Immature natural killer cell (primary cell): ENCODE measurements at regions not wholly inside any gene's neighbourhood (a gene's known extent, or its start where the extent isn't known, plus 50 kb on each side); places are given as distances from the start of the nearest gene placed in this dataset.

Experiments used
- DNase-seq, 3 donors: peaks; one replicate each; pipeline ENCODE4 v3.0.0; 2022; ENCODE audit warnings: mixed read lengths in 1 of 3
- H3K27ac Mint-ChIP-seq, 6 donors: one replicate each; pipeline ENCODE4 v1.8.0; 2020; ENCODE audit warnings: mixed read lengths in 6 of 6, mild to moderate bottlenecking in 5 of 6, inconsistent platforms in 4 of 6, moderate library complexity in 3 of 6
- H3K27me3 Mint-ChIP-seq, 3 donors: one replicate each; pipeline ENCODE4 v1.8.0; 2020 to 2021; ENCODE audit warnings: low read depth in 3 of 3, mild to moderate bottlenecking in 3 of 3, mixed read lengths in 3 of 3, moderate library complexity in 3 of 3, inconsistent platforms in 1 of 3
- H3K36me3 Mint-ChIP-seq, 3 donors: one replicate each; pipeline ENCODE4 v1.8.0; 2020; ENCODE audit warnings: mixed read lengths in 3 of 3, inconsistent platforms in 2 of 3, mild to moderate bottlenecking in 2 of 3
- H3K4me1 Mint-ChIP-seq, 2 donors: one replicate each; pipeline ENCODE4 v1.8.0; 2020; ENCODE audit warnings: inconsistent platforms in 2 of 2, mild to moderate bottlenecking in 2 of 2, mixed read lengths in 2 of 2, moderate library complexity in 1 of 2
- H3K4me3 Mint-ChIP-seq, 5 donors: one replicate each; pipeline ENCODE4 v1.8.0; 2020; ENCODE audit warnings: mild to moderate bottlenecking in 5 of 5, mixed read lengths in 5 of 5, inconsistent platforms in 3 of 5, moderate library complexity in 3 of 5
- H3K9me3 Mint-ChIP-seq, 6 donors: one replicate each; pipeline ENCODE4 v1.8.0; 2020; ENCODE audit warnings: mild to moderate bottlenecking in 6 of 6, mixed read lengths in 6 of 6, inconsistent platforms in 4 of 6, moderate library complexity in 3 of 6

DNA sequence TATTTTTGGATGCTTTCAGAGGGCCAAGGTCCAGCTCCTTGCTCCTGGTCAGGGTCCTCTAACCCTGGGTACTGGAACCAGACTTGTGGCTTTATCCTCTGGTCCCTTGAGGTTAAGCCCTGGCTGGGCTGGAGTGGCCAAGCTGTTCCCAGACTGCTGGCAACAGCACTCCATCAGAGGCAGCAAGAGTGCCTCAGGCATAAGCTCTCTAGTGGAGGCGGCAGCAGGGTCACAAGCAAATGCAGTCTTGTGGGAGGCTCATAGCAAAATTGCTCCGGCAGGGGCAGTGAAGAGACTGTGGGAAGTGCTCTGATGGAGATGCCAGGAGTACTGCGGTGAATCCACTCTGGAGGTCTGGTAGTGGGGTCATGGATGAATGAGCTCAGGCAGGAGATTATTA lies 128.9 kb upstream of the OTOS start:
- Mint-ChIP-seq H3K4me3 (no peak overlapping the region), H3K27ac (no peak overlapping the region), H3K9me3 (peaks cover 3 to 17% (median 9%) of the 10 kb centered on the region in 6 donors), H3K4me1 (no peaks in the 10 kb centered on the region), H3K27me3 (peaks cover 8 to 11% (median 8%) of the 10 kb centered on the region in 3 donors), H3K36me3 (no peaks in the 10 kb centered on the region)
- no peak for DNase-seq

- Mint-ChIP-seq H3K27ac (no peak overlapping the region), H3K4me1 (no peaks in the 10 kb centered on the region), H3K9me3 (peaks cover 3 to 17% (median 9%) of the 10 kb centered on the region in 6 donors), H3K27me3 (peaks cover 8 to 11% (median 9%) of the 10 kb centered on the region in 3 donors), H3K4me3 (no peak overlapping the region), H3K36me3 (no peaks in the 10 kb centered on the region)
- no peak for DNase-seq
These were observed 129.4 kb upstream of the OTOS start for GRCh38 chr2:240269886-240270285.

DNA sequence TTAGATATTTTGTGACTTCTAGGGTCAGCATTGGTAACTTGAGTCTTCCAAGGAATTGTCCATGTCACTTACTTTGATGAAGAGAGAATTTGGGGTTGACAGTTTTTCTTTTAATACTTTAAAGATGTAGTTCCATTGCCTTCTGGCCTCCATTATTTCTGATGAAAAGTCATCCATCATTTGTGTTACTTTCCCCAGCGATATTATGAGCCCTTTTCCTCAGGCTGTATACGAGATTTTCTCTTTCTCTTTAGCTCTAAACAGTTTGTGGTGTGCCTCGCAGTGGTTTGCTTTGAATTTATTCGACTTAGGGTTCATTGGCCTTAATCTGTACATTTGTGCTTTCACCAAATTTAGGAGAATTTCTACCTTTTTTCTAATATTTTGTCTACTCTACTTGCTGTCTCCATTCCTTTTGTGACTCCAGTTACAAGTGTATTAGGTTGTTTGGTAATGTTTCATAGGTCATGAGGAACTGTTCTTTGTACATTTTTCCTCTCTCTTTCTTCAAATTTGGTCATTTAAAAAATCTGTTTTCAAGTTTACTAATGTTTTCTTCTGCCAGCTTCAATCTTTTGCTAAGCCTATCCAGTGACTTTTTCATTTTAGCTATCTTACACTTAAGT lies 131.4 kb upstream of the OTOS start:
- no peak overlapping the region for H3K4me3 Mint-ChIP-seq
- peaks cover 5 to 10% (median 8%) of the 10 kb centered on the region in 3 donors for H3K27me3 Mint-ChIP-seq
- no peaks in the 10 kb centered on the region for H3K36me3 Mint-ChIP-seq
- no peak for DNase-seq
- peaks cover 3 to 17% (median 9%) of the 10 kb centered on the region in 6 donors for H3K9me3 Mint-ChIP-seq
- no peak overlapping the region for H3K27ac Mint-ChIP-seq
- H3K4me1 Mint-ChIP-seq, result no peaks in the 10 kb centered on the region

DNA sequence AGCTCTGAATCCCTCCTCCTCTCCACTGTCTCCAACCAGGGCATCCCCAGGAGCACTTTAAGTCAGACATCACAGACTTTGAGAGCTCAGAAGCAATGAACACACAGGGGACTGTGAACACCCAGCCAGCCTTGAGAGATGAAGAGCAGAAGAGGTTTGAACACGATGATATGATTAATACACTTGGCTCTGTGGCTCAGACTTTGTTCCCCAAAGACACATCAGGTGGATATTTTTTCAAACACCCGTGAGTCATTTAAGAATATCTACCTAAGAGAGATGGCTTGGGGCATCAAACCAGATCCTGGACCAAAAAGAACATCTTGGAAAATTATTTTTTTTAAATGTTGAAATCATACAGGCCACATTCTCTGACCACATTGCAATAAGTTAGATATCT lies 134.9 kb upstream of the OTOS start:
- H3K4me1 Mint-ChIP-seq, result no peaks in the 10 kb centered on the region
- H3K27me3 Mint-ChIP-seq, result peaks cover 2 to 8% (median 8%) of the 10 kb centered on the region in 3 donors
- no peaks in the 10 kb centered on the region for H3K36me3 Mint-ChIP-seq
- no peak overlapping the region for H3K4me3 Mint-ChIP-seq
- no peak overlapping the region for H3K27ac Mint-ChIP-seq
- DNase-seq, result no peak
- peaks cover 3 to 17% (median 9%) of the 10 kb centered on the region in 6 donors for H3K9me3 Mint-ChIP-seq

DNA sequence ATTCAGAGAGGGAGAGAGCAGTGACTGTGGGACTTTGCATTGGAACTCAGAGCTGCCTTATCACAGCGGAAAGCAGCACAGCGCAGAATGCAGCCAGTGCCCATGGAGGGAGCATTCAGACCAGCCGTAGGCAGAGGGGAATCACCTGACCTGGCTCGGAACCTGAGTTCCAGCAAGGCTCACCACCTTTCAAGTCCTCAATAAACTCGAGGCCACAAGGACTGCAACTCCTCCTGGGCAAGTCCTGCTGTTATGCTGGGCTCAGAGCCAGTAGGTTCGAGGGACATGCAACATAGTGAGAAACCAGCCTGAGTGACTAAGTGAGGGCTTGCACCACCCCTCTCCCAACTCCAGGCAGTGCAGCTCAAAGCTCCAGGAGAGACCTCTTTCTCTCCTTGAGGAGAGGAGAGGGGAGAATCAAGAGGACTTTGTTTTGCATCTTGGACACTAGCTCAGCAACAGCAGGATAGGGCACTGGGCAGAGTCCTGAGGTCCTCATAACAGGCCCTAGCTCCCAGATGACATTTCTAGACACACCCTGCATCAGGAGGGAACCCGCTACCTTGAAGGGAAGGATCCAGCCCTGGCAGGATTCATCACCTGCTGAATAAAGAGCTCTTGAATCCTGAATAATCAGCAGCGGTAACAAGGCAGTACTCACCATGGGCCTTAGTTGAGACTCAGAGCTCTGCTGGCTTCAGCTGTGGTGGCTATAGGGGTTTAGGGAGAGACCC lies 136.8 kb upstream of the OTOS start:
- H3K9me3 Mint-ChIP-seq, result peaks cover 2 to 8% (median 5%) of the 10 kb centered on the region in 6 donors
- H3K36me3 Mint-ChIP-seq, result no peaks in the 10 kb centered on the region
- no peak overlapping the region for H3K4me3 Mint-ChIP-seq
- no peaks in the 10 kb centered on the region for H3K4me1 Mint-ChIP-seq
- H3K27me3 Mint-ChIP-seq, result peaks cover 3 to 11% (median 6%) of the 10 kb centered on the region in 3 donors
- no peak overlapping the region for H3K27ac Mint-ChIP-seq
- no peak for DNase-seq

DNA sequence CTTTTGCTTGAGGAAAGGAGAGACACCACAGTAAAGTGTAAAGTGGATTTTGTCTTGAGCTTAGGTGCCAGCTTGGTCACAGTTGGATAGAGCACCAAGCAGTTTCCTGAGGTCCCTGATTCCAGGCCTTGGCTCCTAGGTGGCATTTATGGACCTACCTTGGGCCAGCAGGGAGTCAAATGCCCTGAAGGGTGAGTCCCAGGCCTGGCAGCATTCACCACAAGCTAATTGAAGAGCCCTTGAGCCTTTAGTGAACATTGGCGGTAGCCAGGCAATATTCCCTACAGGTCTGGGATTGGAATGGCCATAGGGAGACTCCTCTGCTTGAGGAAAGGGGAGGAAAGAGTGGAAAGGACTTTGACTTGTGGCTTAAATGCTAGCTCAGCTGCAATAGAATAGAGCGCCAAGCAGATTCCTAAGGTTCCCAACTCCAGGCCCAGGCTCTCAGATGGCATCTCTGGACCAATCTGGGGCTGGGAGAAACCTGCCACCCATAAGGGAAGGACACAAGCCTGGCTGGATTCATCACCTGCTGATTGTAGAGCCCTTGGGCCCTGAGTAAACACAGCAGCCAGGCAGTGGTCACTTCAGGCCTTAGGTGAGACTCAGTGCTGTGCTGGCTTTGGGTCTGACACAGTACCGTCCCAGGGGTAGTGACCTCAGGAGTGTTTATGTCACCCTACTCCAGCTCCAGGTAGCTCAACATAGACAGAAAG lies 137.5 kb upstream of the OTOS start:
- no peak overlapping the region for H3K27ac Mint-ChIP-seq
- no peak for DNase-seq
- H3K4me1 Mint-ChIP-seq, result no peaks in the 10 kb centered on the region
- H3K36me3 Mint-ChIP-seq, result no peaks in the 10 kb centered on the region
- no peak overlapping the region for H3K4me3 Mint-ChIP-seq
- peaks cover 0 to 5% (median 2%) of the 10 kb centered on the region in 6 donors for H3K9me3 Mint-ChIP-seq
- peaks cover 2 to 13% (median 6%) of the 10 kb centered on the region in 3 donors for H3K27me3 Mint-ChIP-seq

DNA sequence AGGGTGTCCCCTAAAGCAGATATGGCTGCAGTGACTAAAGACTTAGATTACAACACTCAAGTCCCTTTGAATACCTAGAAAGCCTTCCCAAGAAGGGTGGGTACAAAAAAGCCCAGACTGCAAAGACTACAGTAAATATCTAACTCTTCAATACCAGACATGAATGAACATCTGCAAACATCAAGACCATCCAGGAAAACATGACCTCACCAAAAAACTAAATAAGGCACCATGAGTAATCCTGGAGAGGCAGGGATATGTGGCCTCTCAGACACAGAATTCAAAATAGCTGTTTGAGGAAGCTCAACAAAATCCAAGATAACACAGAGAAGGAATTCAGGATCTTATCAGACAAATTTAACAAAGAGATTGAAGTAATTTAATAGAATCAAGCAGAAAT lies 138.2 kb upstream of the OTOS start:
- Mint-ChIP-seq H3K4me3 (no peak overlapping the region), H3K4me1 (no peaks in the 10 kb centered on the region), H3K9me3 (peaks cover 0 to 5% (median 0%) of the 10 kb centered on the region in 6 donors), H3K27me3 (peaks cover 2 to 13% (median 6%) of the 10 kb centered on the region in 3 donors), H3K36me3 (no peaks in the 10 kb centered on the region), H3K27ac (no peak overlapping the region)
- DNase-seq, result no peak

GRCh38 chr2:240280621-240281020 lies 140.2 kb upstream of the OTOS start:
- peaks cover 0 to 5% (median 0%) of the 10 kb centered on the region in 6 donors for H3K9me3 Mint-ChIP-seq
- no peak overlapping the region for H3K27ac Mint-ChIP-seq
- H3K36me3 Mint-ChIP-seq, result no peaks in the 10 kb centered on the region
- no peaks in the 10 kb centered on the region for H3K4me1 Mint-ChIP-seq
- H3K27me3 Mint-ChIP-seq, result peaks cover 2 to 13% (median 5%) of the 10 kb centered on the region in 3 donors
- H3K4me3 Mint-ChIP-seq, result no peak overlapping the region
- no peak for DNase-seq

DNA sequence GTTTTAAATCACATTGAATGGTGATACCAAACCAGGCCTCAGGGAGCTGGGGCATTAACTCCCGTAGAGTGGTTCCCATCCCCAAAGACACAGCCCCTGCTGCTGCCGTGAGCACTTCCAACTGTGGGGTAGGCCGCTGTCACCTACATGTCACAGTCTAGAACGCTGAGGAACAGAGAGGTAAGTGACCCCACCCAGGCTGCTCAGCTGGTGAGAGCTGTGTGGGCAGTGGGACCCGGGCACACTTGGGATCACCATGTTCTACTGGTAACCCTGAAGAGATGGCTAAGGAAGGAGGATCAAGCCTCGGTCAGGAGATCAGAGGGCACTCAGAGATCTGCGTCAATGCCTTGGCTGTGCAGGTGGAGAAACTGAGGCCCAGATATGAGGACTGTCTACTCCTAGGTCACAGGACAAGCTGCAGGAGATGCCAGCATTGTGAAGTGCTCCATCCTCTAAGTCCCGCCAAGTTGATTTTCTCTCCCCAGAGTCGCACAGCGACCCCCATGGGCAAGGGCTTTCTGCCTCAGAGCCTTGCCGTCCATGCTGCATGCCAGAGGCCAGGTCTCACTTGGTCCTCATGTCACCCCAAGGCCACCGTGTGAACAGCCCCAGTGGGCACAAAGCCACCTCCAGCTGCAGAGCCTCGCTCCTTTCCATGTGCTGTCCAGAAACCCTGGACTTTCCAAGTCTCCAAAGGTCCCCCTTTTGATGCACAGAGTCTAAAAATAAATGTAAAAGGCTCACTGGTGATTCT lies 144.2 kb upstream of the OTOS start:
- no peaks in the 10 kb centered on the region for H3K36me3 Mint-ChIP-seq
- no peak overlapping the region for H3K27ac Mint-ChIP-seq
- peaks cover 0 to 15% (median 5%) of the 10 kb centered on the region in 3 donors for H3K27me3 Mint-ChIP-seq
- H3K9me3 Mint-ChIP-seq, result peaks cover 0 to 5% (median 0%) of the 10 kb centered on the region in 6 donors
- DNase-seq, result no peak
- H3K4me1 Mint-ChIP-seq, result no peaks in the 10 kb centered on the region
- no peak overlapping the region for H3K4me3 Mint-ChIP-seq

DNA sequence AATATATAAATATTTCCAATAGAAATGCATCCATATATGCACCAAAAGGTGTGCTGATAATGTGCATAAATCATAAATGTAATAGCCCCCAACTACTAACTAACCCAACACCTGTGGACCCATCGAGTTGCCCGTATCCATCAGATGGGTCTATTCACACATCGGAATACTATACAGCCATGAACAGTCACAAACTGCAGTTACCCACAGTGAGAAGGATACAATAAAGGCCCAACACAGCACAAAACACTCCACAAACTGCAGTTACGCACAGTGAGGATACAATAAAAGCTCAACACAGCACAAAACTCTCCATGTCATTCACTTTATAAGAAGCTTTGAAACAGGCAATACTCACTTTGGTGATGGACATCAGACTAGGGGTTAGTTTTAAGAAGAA lies 145.3 kb upstream of the OTOS start:
- DNase-seq, result no peak
- no peaks in the 10 kb centered on the region for H3K36me3 Mint-ChIP-seq
- no peak overlapping the region for H3K27ac Mint-ChIP-seq
- peaks cover 0 to 12% (median under 1%) of the 10 kb centered on the region in 3 donors for H3K27me3 Mint-ChIP-seq
- no peaks in the 10 kb centered on the region for H3K4me1 Mint-ChIP-seq
- peaks cover 0 to 5% (median 0%) of the 10 kb centered on the region in 6 donors for H3K9me3 Mint-ChIP-seq
- no peak overlapping the region for H3K4me3 Mint-ChIP-seq

DNA sequence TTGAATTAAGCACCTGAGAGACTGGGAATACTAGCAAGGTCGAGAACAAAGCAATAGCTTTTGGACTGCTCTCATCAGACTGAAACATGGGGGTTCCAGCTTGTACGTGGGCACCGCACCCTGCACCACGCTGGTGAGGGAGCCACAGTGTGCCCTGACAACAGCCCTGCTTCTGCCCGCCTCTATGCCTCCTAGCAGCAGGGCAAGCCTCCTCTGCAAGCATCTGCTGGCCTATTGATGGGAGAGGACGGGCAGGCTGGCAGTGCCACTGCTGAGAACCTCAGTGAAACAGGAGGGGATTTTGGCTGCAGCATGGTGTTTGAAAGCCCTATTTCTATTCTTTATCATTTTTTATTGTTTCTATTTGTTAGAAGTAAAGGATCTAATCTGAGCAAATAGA lies 146.1 kb upstream of the OTOS start:
- Mint-ChIP-seq H3K9me3 (peaks cover 0 to 5% (median 0%) of the 10 kb centered on the region in 6 donors), H3K27me3 (peaks cover 0 to 11% (median 0%) of the 10 kb centered on the region in 3 donors), H3K4me3 (no peak overlapping the region), H3K27ac (no peak overlapping the region), H3K4me1 (no peaks in the 10 kb centered on the region), H3K36me3 (no peaks in the 10 kb centered on the region)
- DNase-seq, result no peak

GRCh38 chr2:240287011-240287410 lies 146.6 kb upstream of the OTOS start:
- Mint-ChIP-seq H3K36me3 (no peaks in the 10 kb centered on the region), H3K9me3 (peaks cover 0 to 5% (median 0%) of the 10 kb centered on the region in 6 donors), H3K27ac (no peak overlapping the region), H3K4me3 (no peak overlapping the region), H3K4me1 (no peaks in the 10 kb centered on the region), H3K27me3 (peaks cover 0 to 10% (median 0%) of the 10 kb centered on the region in 3 donors)
- DNase-seq, result no peak

DNA sequence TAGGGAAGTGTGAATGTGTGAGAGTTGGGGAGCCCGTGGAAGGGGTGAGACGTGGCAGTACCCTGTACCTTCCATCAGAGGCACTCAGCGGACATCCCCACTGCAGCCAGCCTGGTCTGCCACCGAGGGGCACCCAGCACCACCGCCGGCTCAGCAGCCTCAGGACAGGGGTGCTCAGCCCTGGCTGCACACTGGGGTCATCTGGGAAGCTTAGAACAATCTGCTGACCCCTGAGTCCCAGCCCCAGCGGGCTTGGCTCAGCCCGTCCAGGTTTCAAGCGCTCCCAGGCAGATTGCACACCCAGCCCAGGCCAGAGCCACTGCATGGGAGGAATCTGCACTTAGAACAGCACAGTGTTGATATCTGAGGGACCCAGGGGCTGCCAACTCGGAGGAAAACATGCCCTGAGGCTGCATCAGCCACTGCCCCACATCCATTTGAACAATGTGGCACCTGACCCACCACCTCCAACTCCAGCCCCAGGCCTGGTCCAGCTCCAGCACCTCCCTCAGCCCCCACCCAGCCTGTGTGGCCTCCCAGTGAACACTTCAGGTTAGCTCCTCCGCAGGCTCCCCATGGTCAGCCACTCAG lies 147.1 kb upstream of the OTOS start:
- Mint-ChIP-seq H3K36me3 (no peaks in the 10 kb centered on the region), H3K9me3 (peaks cover 0 to 5% (median 0%) of the 10 kb centered on the region in 6 donors), H3K27ac (no peak overlapping the region), H3K4me3 (no peak overlapping the region), H3K27me3 (peaks cover 0 to 10% (median 0%) of the 10 kb centered on the region in 3 donors), H3K4me1 (no peaks in the 10 kb centered on the region)
- DNase-seq, result no peak
